Activated CD4-positive, alpha-beta T cell treated with anti-CD3 and anti-CD28 coated beads for 1 hour (primary cell): ENCODE measurements at regions not wholly inside any gene's neighbourhood (a gene's known extent, or its start where the extent isn't known, plus 50 kb on each side); places are given as distances from the start of the nearest gene placed in this dataset.
"Not testable (repeated sequence)": the region's sequence is repeated elsewhere in the genome, so short reads cannot be mapped to it uniquely, and the experiment has no call there.

ENCODE experiments used
- DNase-seq: peaks from one replicate; pipeline ENCODE4 v3.0.0-alpha.2; 2020

DNA sequence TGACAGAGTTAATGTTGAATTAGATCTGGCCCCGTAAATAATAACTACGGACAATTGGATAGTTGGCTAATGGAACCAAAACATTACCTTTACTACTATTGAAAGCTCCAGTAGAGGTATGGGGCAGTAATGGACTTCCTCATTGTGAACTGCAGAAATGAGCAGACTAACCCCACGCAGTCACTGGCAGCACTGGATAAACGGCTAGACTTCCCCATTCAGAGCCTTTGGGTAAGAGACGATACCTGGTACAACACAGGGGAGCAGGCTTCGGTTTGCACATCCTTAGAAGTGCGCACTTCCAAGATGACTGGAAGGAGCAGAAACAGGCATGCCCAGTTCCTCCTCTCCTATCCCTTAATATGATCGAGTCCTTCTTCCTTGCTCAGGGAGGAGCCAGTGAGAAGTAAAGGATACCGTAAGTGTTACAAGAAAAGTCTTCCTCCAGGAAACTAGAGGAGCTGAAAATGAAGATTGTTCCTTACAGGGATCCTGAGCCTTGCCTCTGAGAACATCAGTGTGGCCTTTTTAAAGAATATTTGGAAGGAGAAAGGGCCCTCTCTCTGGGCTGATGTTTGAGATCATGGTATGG is 100.5 kb upstream of the NECTIN3 start:
- DNase-seq: no peak

DNA sequence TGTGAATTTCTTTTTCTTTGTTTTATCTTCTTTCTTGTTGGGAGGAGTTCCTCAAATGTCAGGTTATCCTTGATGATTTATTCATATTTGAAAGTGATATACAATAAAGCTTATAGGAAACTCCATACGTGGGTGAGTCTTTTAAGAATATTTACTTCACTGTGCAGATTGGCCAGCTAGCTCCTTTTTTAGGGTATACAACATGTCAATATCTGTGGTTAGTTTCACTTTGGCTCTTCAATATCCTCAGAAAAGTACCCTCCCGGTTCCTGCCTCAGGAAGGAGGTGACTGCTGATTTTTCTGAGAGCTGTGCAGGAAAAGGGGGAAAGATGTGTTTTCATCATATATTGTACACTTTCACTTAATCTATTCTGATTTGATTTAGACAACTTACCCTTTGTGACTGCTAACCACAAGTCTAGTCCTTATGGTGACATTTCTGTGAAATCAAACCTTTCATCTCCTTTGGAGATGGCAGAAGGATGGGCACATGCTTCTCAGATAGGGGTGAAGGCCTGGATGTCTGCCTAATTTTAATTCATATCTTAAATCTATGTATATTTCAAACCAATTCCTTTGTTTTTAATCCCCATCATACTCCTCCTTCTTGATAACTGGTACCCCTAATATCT is 98.2 kb upstream of the NECTIN3 start:
- no peak for DNase-seq

DNA sequence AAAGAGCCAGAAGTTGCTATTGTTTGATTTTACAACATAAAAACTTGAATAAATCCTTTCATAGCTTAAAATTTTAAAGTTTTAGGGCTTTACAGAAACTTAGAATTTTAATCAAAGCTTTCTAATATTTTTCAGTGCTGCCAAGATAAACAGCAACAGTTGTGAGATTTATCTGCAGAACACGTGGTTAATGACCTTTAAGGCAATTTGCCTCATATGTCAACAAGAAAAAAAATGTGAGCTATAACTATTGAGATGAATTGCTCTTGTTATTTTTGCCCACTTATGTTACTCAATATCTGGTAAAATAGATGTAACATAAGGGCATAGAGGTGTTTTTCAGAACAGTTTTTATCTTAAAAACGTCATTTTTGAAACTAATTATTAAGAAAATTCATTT is 96.7 kb upstream of the NECTIN3 start:
- DNase-seq: no peak

DNA sequence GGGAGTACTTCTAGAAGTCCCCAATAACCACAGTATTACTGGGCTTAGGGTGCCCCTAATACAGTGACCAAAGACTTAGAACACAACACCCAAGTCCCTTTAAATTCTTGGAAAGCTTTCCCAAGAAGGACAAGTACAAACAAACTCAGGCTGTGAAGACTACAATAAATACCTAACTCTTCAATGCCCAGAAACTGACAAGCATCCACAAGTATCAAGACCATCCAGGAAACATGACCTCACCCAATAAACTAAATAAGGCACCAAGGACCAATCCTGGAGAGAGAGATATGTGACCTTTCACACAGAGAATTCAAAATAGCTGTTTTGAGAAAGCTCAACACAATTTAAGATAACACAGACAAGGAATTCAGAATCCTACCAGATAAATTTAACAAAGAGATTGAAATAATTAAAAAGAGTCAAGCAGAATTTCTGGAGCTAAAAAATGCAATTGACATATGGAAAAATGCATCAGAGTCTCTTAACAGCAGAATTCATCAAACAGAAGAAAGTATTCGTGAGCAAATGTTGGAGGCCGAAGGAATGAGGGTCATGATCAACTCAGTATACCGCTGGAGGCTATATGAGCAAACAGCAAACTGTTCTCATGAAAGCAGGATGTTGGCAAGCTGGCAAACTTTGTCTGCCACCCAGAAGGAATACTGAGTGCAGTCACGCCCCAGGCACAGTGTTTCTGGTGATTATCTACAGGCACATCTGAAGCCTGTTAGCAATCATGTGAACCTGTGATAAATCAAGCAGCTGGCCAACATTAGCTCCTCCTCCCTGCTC is 87.0 kb upstream of the NECTIN3 start:
- no peak for DNase-seq

DNA sequence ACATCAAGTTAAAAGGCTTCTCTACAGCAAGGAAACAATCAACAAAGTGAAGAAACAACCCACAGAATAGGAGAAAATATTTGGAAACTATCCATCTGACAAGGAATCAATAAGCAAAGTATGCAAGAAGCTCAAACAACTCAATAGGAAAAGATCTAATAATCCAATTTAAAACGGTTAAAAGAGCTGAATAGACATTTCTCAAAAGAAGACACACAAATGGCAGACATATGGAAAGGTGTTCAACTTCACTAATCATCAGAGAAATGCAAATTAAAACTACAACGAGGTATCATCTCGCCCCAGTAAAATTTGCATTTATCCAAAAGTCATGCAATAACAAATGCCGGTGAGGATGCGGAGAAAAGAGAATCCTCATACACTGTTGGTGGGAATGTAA is 82.2 kb upstream of the NECTIN3 start:
- DNase-seq: no peak

DNA sequence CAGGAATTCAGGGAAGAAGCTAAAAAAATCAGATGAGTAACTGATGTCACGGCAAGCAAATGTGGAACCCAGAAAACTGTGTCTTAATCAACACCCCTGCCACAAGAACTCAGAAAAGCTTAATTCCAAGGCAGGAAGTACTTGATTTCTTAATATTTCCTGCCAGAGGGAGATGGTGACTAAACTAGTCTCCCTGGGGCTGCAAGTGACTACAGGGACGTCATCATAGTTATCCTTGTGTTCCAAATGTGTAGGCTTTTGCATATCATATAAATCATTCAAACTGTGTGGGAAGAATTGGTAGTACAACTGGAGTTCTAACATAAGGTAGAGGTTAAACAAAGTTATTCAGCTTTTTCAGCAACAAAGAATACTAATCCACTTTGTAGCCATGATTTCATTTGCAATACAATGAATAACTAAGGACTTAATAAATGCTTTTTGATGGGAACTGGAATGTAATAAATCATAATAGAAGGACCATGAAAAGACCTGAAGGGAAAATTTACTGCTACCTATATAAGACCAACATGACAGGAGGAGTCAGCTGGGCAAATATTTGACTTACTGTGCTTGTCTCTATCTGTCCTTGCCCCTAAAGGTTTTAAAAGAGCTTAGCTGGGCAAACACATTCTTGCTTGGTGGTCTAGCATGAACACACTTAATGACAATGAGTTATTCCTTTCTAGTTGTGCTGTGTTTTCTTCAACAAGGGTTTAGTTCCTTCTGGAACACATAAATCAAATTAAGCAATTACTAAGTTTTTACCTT is 76.0 kb upstream of the NECTIN3 start:
- DNase-seq: no peak

DNA sequence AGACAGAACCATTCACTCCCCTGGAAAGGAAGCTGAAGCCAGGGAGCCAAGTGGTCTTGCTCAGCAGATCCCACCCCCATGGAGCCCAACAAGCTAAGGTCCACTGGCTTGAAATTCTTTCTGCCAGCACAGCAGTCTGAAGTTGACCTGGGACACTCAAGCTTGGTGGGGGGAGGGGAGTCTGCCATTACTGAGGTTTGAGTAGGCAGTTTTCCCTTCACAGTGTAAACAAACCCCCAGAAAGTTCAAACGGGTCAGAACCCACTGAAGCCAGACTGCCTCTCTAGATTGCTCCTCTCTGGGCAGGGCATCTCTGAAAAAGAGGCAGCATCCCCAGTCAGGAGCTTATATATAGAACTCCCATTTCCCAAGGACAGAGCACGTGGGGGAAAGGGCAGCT is 72.8 kb upstream of the NECTIN3 start:
- DNase-seq: not testable (repeated sequence)

DNA sequence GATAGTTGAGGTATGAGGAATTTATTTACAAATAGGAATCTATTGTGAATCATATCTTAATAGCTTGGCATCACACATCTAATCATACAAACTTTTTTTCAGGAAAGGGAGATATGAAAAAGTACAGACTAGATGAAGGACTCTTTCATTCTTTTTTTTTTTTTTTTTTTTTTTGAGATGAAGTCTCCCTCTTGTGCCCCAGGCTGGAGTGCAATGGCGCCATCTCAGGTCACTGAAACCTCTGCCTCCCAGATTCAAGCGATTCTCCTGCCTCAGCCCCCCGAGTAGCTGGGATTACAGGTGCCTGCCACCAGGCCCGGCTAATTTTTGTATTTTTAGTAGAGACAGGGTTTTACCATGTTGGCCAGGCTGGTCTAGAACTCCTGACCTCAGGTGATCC is 65.1 kb upstream of the NECTIN3 start:
- DNase-seq: not testable (repeated sequence)

DNA sequence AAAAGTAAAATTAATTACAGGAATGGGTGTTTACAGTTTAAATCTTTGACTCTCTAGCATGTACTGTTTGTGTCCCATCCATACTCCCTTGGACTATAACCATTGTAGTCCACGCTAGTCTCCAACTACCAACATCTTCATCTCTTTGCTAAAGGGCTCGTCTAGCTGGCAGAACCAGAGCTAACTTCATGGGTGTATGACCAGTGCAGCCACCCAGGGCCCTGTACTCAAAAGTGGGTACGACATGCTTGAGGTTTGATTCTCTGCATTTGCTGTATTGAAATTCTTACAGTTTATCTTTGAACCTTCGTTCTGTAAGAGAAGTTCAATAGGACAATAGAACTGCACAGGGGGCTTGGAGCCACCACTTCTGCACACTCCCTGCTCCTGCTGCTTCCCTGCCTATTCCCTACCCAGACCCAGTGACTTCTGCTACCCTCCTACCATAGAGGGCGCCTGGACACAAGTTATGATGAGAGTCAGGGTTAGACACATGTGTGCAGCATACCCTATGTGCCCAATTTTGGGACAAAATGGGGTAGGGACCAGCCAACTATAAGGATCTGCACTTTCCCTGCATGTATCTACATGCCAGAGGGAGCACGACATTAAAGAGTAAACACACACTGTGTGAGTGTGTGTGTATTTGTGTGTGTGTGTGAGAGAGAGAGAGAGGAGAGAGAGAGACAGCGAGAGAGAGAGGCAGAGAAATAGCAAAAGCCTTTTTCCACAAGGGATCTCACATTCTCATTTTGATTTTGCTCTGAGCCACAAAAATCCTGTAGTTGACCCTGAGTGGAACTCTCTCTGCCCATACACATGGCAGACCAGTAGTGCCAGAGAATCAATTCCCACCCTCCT is 59.0 kb upstream of the NECTIN3 start:
- DNase-seq: no peak
